ENCODE measurements at regions not wholly inside any gene's neighbourhood (a gene's known extent, or its start where the extent isn't known, plus 50 kb on each side); places are given as distances from the start of the nearest gene placed in this dataset.
"Not testable (repeated sequence)": the region's sequence is repeated elsewhere in the genome, so short reads cannot be mapped to it uniquely, and the experiment has no call there.

- DNase-seq (ENCODE audit: low spot score) = no peak
Observed at GRCh38 chr9:21597284-21597683, 115.2 kb upstream of the IFNE start.

- no peak for DNase-seq (ENCODE audit: low spot score)
Observed at GRCh38 chr9:21598749-21599148, 116.6 kb upstream of the IFNE start.

GRCh38 chr9:21605489-21605931 is 123.4 kb upstream of the IFNE start:
- peak; percentile 71 for DNase-seq (ENCODE audit: low spot score)

GRCh38 chr9:21607576-21607975 is 125.5 kb upstream of the IFNE start:
- no peak for DNase-seq (ENCODE audit: low spot score)

- no peak for DNase-seq (ENCODE audit: low spot score)
Observed at GRCh38 chr9:21608200-21608599, 126.1 kb upstream of the IFNE start.

GRCh38 chr9:21609506-21609905 is 127.4 kb upstream of the IFNE start:
- no peak for DNase-seq (ENCODE audit: low spot score)

- DNase-seq (ENCODE audit: low spot score) = no peak
Observed at GRCh38 chr9:21611891-21612290, 129.8 kb upstream of the IFNE start.

- no peak for DNase-seq (ENCODE audit: low spot score)
Observed at GRCh38 chr9:21615018-21615417, 132.9 kb upstream of the IFNE start.

- DNase-seq (ENCODE audit: low spot score) = no peak
Observed at GRCh38 chr9:21615446-21615845, 133.3 kb upstream of the IFNE start.

GRCh38 chr9:21616082-21616778 is 134.1 kb upstream of the IFNE start:
- DNase-seq (ENCODE audit: low spot score) = peak; percentile 78

- DNase-seq (ENCODE audit: low spot score) = no peak
Observed at GRCh38 chr9:21624675-21625644, 142.8 kb upstream of the IFNE start.

- no peak for DNase-seq (ENCODE audit: low spot score)
Observed at GRCh38 chr9:21626493-21626892, 144.4 kb upstream of the IFNE start.

GRCh38 chr9:21628954-21629353 is 146.8 kb upstream of the IFNE start:
- not testable (repeated sequence) for DNase-seq (ENCODE audit: low spot score)

GRCh38 chr9:21634951-21635350 is 152.8 kb upstream of the IFNE start:
- no peak for DNase-seq (ENCODE audit: low spot score)

GRCh38 chr9:21638104-21638503 is 156.0 kb upstream of the IFNE start:
- DNase-seq (ENCODE audit: low spot score) = no peak

GRCh38 chr9:21653091-21653490 is 149.3 kb upstream of the MTAP start:
- peak; percentile 16 for DNase-seq (ENCODE audit: low spot score)

- DNase-seq (ENCODE audit: low spot score) = no peak
Observed at GRCh38 chr9:21653589-21653988, 148.8 kb upstream of the MTAP start.

GRCh38 chr9:21656776-21657674 is 145.4 kb upstream of the MTAP start:
- DNase-seq (ENCODE audit: low spot score) = peak; percentile 64

- DNase-seq (ENCODE audit: low spot score) = peak; percentile 19
Observed at GRCh38 chr9:21657966-21658667, 144.3 kb upstream of the MTAP start.

- no peak for DNase-seq (ENCODE audit: low spot score)
Observed at GRCh38 chr9:21660976-21661375, 141.5 kb upstream of the MTAP start.

GRCh38 chr9:21661626-21662025 is 140.8 kb upstream of the MTAP start:
- peak; percentile 56 for DNase-seq (ENCODE audit: low spot score)
